Endodermal cell (in vitro differentiated cells): ENCODE measurements at regions not wholly inside any gene's neighbourhood (a gene's known extent, or its start where the extent isn't known, plus 50 kb on each side); places are given as distances from the start of the nearest gene placed in this dataset.

Experiments
- DNase-seq: peaks from one replicate; pipeline ENCODE4 v3.0.0-alpha.2; 2017
- H3K27ac ChIP-seq: 2 replicates; pipeline ENCODE4 v1.5.1; 2013; ENCODE audit warnings: mild to moderate bottlenecking, low read depth, low read length, moderate library complexity
- H3K27me3 ChIP-seq: 2 replicates; pipeline ENCODE4 v1.6.1; 2013; ENCODE audit warnings: mild to moderate bottlenecking, low read length, moderate library complexity; ENCODE audit not compliant: insufficient read depth, control insufficient read depth, poor library complexity, severe bottlenecking
- H3K36me3 ChIP-seq: 2 replicates; pipeline ENCODE4 v1.7.0; 2013; ENCODE audit warnings: mild to moderate bottlenecking, low read length, moderate library complexity; ENCODE audit not compliant: control insufficient read depth, insufficient read depth
- H3K4me1 ChIP-seq: one replicate; pipeline ENCODE4 v1.7.0; 2013; ENCODE audit warnings: low read length; ENCODE audit not compliant: control insufficient read depth, insufficient read depth
- H3K4me3 ChIP-seq: 2 replicates; pipeline ENCODE4 v1.5.1; 2013; ENCODE audit warnings: mild to moderate bottlenecking, low read length, moderate library complexity
- H3K9ac ChIP-seq: 2 replicates; pipeline ENCODE4 v1.6.1; 2013; ENCODE audit warnings: mild to moderate bottlenecking, low read length, moderate library complexity; ENCODE audit not compliant: poor library complexity, severe bottlenecking; ENCODE audit errors: extremely low read depth
- H3K9me3 ChIP-seq: 2 replicates; pipeline ENCODE4 v1.6.1; 2013; ENCODE audit warnings: mild to moderate bottlenecking, low read length, moderate library complexity; ENCODE audit not compliant: control insufficient read depth
- H3K27ac Mint-ChIP-seq: 2 replicates; pipeline ENCODE4 v1.8.0; 2020; ENCODE audit warnings: mixed read lengths
- H3K27me3 Mint-ChIP-seq: 2 replicates; pipeline ENCODE4 v1.8.0; 2021; ENCODE audit warnings: mild to moderate bottlenecking, mixed read lengths; ENCODE audit not compliant: insufficient read depth
- H3K36me3 Mint-ChIP-seq: 2 replicates; pipeline ENCODE4 v1.8.0; 2020; ENCODE audit warnings: low read depth, mixed read lengths
- H3K4me1 Mint-ChIP-seq: 2 replicates; pipeline ENCODE4 v1.8.0; 2020; ENCODE audit warnings: mixed read lengths
- H3K4me3 Mint-ChIP-seq: 2 replicates; pipeline ENCODE4 v1.8.0; 2020; ENCODE audit warnings: mild to moderate bottlenecking, moderate library complexity, mixed read lengths
- H3K9me3 Mint-ChIP-seq: 2 replicates; pipeline ENCODE4 v1.8.0; 2020; ENCODE audit warnings: mild to moderate bottlenecking, mixed read lengths
- WGBS, 2 experiments: methylation state at CpG; one replicate each; pipeline versions ENCODE4 v1.1.5 to v1.1.7; 2013; ENCODE audit warnings: missing lambda C conversion rate in 2 of 2, mixed read lengths in 1 of 2; ENCODE audit not compliant: insufficient coverage in 1 of 2, insufficient read length in 1 of 2; 5-methylcytosine and 5-hydroxymethylcytosine counted together
- TF ChIP-seq, protein P1 (sequence below): fragments of 200-600 bp; sonication (generic); conservative IDR thresholded peaks from 2 replicates; pipeline ENCODE4 v1.5.0; 2021; ENCODE audit warnings: antibody characterized with exemption, mild to moderate bottlenecking

DNA sequence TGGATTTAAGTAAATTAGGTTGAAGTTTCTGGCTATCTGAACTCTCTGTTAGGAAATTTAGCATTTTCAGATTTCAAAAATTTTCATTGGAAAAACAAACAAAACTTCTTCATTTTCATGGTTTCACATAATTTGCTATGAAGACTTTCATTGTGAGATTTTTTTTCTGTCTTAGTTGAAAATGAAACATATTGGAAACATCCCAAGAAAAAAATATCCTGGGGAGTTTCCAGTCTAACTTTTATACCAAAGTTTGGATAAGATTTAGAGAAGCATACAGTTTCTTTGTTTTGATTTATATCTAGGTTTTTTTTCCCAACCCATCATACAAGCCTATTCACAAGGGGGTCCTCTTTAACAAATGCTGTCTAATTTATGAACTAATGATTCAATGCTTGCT is 300.5 kb upstream of the SEMA3A start:
- H3K4me3 ChIP-seq: no peak overlapping the region
- H3K36me3 Mint-ChIP-seq: no peaks in the 10 kb centered on the region
- no peak overlapping the region for H3K27ac ChIP-seq
- H3K36me3 ChIP-seq: no peaks in the 10 kb centered on the region
- H3K4me3 Mint-ChIP-seq: no peak overlapping the region
- no peaks in the 10 kb centered on the region for H3K4me1 Mint-ChIP-seq
- no peaks in the 10 kb centered on the region for H3K4me1 ChIP-seq
- H3K27ac Mint-ChIP-seq: no peak overlapping the region
- H3K9me3 Mint-ChIP-seq: no peaks in the 10 kb centered on the region
- H3K27me3 Mint-ChIP-seq: no peaks in the 10 kb centered on the region
- TF ChIP-seq, protein P1, sequence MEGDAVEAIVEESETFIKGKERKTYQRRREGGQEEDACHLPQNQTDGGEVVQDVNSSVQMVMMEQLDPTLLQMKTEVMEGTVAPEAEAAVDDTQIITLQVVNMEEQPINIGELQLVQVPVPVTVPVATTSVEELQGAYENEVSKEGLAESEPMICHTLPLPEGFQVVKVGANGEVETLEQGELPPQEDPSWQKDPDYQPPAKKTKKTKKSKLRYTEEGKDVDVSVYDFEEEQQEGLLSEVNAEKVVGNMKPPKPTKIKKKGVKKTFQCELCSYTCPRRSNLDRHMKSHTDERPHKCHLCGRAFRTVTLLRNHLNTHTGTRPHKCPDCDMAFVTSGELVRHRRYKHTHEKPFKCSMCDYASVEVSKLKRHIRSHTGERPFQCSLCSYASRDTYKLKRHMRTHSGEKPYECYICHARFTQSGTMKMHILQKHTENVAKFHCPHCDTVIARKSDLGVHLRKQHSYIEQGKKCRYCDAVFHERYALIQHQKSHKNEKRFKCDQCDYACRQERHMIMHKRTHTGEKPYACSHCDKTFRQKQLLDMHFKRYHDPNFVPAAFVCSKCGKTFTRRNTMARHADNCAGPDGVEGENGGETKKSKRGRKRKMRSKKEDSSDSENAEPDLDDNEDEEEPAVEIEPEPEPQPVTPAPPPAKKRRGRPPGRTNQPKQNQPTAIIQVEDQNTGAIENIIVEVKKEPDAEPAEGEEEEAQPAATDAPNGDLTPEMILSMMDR: no peak
- no peak overlapping the region for H3K9ac ChIP-seq
- DNase-seq: no peak
- no peaks in the 10 kb centered on the region for H3K9me3 ChIP-seq
- H3K27me3 ChIP-seq: no peaks in the 10 kb centered on the region

DNA sequence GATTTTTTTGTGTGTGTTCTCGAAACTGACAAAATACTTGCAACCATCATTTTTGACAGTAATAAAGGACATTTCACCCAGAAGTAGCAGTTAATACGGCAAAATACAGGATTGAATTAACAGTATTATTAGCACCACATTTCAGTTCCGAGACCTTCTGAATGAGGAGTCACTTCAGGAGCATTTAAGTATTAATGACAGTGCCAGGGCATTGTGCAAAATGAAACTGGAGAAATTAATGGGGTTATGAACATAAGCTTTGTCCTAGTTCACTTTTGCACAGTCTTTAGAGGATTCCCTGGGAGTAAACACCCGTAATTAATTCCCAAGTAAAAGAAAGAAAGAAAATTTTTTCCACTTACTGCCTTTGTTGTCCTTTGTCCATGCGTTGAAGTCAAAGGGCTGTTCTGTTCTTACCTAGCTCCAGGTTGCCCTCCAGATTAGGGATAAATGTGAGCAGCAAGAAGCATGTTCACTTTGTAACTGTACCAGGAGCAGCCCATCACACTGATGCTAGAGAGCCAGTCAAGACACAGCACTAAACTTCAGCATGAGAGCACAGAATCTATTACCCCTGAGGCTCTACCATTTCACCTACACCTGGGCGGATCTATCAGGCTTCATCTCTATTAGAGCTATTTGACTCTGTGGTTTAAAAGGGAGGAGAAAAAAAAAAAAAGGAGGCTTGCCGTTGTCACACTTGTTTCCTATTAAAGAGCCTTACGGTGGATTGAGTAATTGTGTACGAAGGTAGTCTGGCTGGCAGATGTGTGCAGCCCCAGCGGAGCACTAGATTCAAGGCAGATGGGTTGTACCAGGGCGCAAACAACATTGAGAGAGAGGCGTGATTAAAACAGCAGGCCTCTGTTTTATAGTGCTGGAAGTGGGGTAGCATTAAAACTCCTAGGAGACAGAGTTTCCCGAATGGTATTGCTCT is 297.8 kb upstream of the SEMA3A start:
- Mint-ChIP-seq H3K27me3 (no peaks in the 10 kb centered on the region), H3K9me3 (no peaks in the 10 kb centered on the region), H3K4me3 (no peak overlapping the region), H3K36me3 (no peaks in the 10 kb centered on the region), H3K4me1 (peaks cover 6% of the 10 kb centered on the region), H3K27ac (no peak overlapping the region)
- no peak for DNase-seq
- H3K4me1 ChIP-seq: peaks cover 3% of the 10 kb centered on the region
- H3K36me3 ChIP-seq: no peaks in the 10 kb centered on the region
- TF ChIP-seq, protein P1: no peak
- peak overlapping the region; percentile 25 for H3K27ac ChIP-seq
- WGBS, 2 experiments: 86 to 96% methylated on average over 7 to 12 of the region's 13 CpGs
- peaks cover 4% of the 10 kb centered on the region for H3K9me3 ChIP-seq
- H3K27me3 ChIP-seq: no peaks in the 10 kb centered on the region
- no peak overlapping the region for H3K4me3 ChIP-seq
- no peak overlapping the region for H3K9ac ChIP-seq

DNA sequence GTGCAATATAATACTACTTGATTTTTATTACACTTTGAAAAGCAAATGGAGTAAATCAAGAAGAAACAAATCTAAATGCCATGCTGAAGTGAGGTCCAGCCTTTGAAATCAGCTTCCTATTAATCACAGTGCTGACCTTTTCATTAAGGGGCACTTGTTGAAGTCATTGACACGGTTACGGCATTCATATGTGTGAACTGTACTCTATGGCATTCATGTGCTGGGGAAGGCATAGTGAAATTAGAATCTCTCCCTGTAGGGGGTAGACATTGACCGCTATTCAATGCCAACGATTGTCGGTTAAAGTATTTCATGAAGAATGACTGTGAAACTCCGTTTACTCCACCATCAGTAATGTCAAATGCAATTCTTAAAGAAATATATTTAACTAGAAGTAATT is 296.1 kb upstream of the SEMA3A start:
- Histone ChIP-seq H3K36me3 (no peaks in the 10 kb centered on the region), H3K27me3 (no peaks in the 10 kb centered on the region), H3K9me3 (peaks cover 4% of the 10 kb centered on the region), H3K9ac (no peak overlapping the region), H3K4me1 (peaks cover 4% of the 10 kb centered on the region), H3K4me3 (no peak overlapping the region), H3K27ac (no peak overlapping the region)
- Mint-ChIP-seq H3K4me3 (no peak overlapping the region), H3K27me3 (no peaks in the 10 kb centered on the region), H3K36me3 (no peaks in the 10 kb centered on the region), H3K4me1 (peaks cover 6% of the 10 kb centered on the region), H3K27ac (no peak overlapping the region), H3K9me3 (no peaks in the 10 kb centered on the region)
- WGBS, 2 experiments: 81 to 89% methylated on average over 5 to 6 of the region's 6 CpGs
- TF ChIP-seq, protein P1: no peak
- DNase-seq: no peak
